Activated T-helper 1 cell treated with anti-CD3 and anti-CD28 coated beads, Interleukin-12 subunit alpha, Interleukin-12 subunit beta, Interleukin-2, Interleukin-4 antibody, amounts not matched to agents 30 ng/mL and 10 ng/mL and 1 ng/mL, durations not matched to agents 14 hours and 24 hours and 36 hours (primary cell): ENCODE measurements at regions not wholly inside any gene's neighbourhood (a gene's known extent, or its start where the extent isn't known, plus 50 kb on each side); places are given as distances from the start of the nearest gene placed in this dataset.

ENCODE experiments used
- DNase-seq: peaks from one replicate; pipeline ENCODE4 v3.0.0; 2021; ENCODE audit warnings: low spot score
- H3K27ac Mint-ChIP-seq: one replicate; pipeline ENCODE4 v1.8.0; 2021; ENCODE audit warnings: mild to moderate bottlenecking, mixed read lengths
- H3K27me3 Mint-ChIP-seq: one replicate; pipeline ENCODE4 v1.8.0; 2022; ENCODE audit warnings: mild to moderate bottlenecking, moderate library complexity, mixed read lengths; ENCODE audit not compliant: insufficient read depth
- H3K36me3 Mint-ChIP-seq: one replicate; pipeline ENCODE4 v1.8.0; 2021; ENCODE audit warnings: low read depth, mixed read lengths
- H3K4me1 Mint-ChIP-seq: one replicate; pipeline ENCODE4 v1.8.0; 2021; ENCODE audit warnings: low read depth, mixed read lengths
- H3K4me3 Mint-ChIP-seq: one replicate; pipeline ENCODE4 v1.8.0; 2021; ENCODE audit warnings: mild to moderate bottlenecking, moderate library complexity, mixed read lengths
- H3K9me3 Mint-ChIP-seq: one replicate; pipeline ENCODE4 v1.8.0; 2021; ENCODE audit warnings: mixed read lengths
- intact Hi-C: fragments of 100-400 bp; cut with micrococcal nuclease; formaldehyde crosslinking; loops from one replicate; pipeline ENCODE4 v1.15.1; 2024

DNA sequence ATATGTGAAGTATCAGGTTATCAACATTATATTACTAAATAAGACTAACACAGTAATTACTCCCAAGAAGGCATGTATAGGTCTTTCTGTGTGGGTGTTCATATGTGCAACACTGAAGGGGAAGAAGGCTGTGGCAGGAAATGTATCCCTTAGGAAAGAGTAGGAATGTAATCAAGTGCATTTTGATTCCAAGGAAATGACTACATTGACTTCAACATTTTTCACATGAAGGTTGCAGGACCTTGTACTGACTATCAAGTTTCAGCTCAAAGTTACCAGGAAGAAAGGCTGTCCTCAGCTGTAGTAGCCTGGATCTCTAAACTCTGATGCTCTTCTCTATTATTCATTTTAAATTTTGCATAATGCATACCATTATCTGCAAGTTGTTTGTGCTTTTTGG is 680.8 kb downstream of the NYAP2 start:
- no peaks in the 10 kb centered on the region for H3K36me3 Mint-ChIP-seq
- no peaks in the 10 kb centered on the region for H3K4me1 Mint-ChIP-seq
- intact Hi-C loops: no loop called here
- no peak overlapping the region for H3K4me3 Mint-ChIP-seq
- no peaks in the 10 kb centered on the region for H3K27me3 Mint-ChIP-seq
- no peak for DNase-seq
- H3K27ac Mint-ChIP-seq: no peak overlapping the region
- no peaks in the 10 kb centered on the region for H3K9me3 Mint-ChIP-seq

DNA sequence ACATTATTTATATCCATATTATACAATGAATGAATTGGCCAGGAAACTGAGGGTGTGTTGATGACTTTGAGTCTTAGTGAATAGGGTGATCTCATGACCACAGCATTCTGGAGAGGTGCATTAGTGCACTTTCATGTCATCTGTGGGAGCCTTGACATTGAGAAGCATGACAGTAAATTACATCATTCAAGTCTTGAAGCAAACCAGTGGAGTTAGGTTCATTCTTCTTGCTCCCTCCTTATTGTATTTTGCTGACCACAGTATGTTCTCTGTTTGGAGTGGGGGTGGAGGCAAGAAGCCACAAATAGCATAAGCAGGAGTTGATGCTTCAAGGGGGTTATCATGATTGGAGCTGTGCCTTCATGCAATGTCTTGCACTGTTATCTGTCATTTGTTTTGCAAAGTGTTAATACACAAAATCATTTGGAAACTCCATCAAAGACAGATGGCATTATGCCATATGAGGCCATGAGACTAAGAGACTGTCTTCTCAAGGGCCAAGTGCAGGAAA is 680.2 kb downstream of the NYAP2 start:
- H3K9me3 Mint-ChIP-seq: no peaks in the 10 kb centered on the region
- H3K27ac Mint-ChIP-seq: no peak overlapping the region
- DNase-seq: no peak
- intact Hi-C loops: no loop called here
- no peaks in the 10 kb centered on the region for H3K4me1 Mint-ChIP-seq
- H3K4me3 Mint-ChIP-seq: no peak overlapping the region
- H3K36me3 Mint-ChIP-seq: no peaks in the 10 kb centered on the region
- H3K27me3 Mint-ChIP-seq: no peaks in the 10 kb centered on the region

- Mint-ChIP-seq H3K27me3 (no peaks in the 10 kb centered on the region), H3K9me3 (no peaks in the 10 kb centered on the region), H3K4me3 (no peak overlapping the region), H3K27ac (no peak overlapping the region), H3K4me1 (no peaks in the 10 kb centered on the region), H3K36me3 (no peaks in the 10 kb centered on the region)
- intact Hi-C loops: no loop called here
- DNase-seq: no peak
Observed at GRCh38 chr2:226079196-226079595, 679.7 kb downstream of the NYAP2 start.

DNA sequence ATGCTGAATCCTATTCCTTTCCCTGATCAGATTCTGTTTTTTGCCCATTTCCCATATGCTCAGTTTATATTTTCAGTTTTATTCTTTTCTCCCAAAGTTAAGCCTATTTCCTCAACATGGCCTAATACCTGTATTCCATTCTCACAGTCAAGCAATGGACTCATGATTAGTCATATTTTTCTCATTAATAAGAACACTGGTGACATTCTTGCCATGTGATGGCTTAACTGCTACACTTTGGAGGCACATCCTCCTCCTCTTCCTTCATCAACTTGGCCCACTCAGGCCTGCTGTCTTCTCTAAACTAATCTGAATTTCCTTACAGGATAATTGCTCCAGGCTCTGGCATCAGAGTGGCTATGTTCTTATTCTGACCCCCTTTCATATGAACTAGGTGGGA is 679.2 kb downstream of the NYAP2 start:
- no peak for DNase-seq
- no peaks in the 10 kb centered on the region for H3K4me1 Mint-ChIP-seq
- intact Hi-C loops: no loop called here
- no peaks in the 10 kb centered on the region for H3K9me3 Mint-ChIP-seq
- no peak overlapping the region for H3K27ac Mint-ChIP-seq
- no peaks in the 10 kb centered on the region for H3K36me3 Mint-ChIP-seq
- no peaks in the 10 kb centered on the region for H3K27me3 Mint-ChIP-seq
- no peak overlapping the region for H3K4me3 Mint-ChIP-seq

- Mint-ChIP-seq H3K4me1 (no peaks in the 10 kb centered on the region), H3K27ac (no peak overlapping the region), H3K27me3 (no peaks in the 10 kb centered on the region), H3K36me3 (no peaks in the 10 kb centered on the region), H3K4me3 (no peak overlapping the region), H3K9me3 (no peaks in the 10 kb centered on the region)
- DNase-seq: no peak
- intact Hi-C loops: no loop called here
Observed at GRCh38 chr2:226077841-226078240, 678.3 kb downstream of the NYAP2 start.

- H3K27ac Mint-ChIP-seq: no peak overlapping the region
- intact Hi-C loops: no loop called here
- H3K9me3 Mint-ChIP-seq: no peaks in the 10 kb centered on the region
- H3K27me3 Mint-ChIP-seq: peaks cover 1% of the 10 kb centered on the region
- H3K36me3 Mint-ChIP-seq: no peaks in the 10 kb centered on the region
- H3K4me1 Mint-ChIP-seq: no peaks in the 10 kb centered on the region
- no peak for DNase-seq
- H3K4me3 Mint-ChIP-seq: no peak overlapping the region
Observed at GRCh38 chr2:226077031-226077430, 677.5 kb downstream of the NYAP2 start.

- H3K27me3 Mint-ChIP-seq: peaks cover 1% of the 10 kb centered on the region
- no peaks in the 10 kb centered on the region for H3K36me3 Mint-ChIP-seq
- no peaks in the 10 kb centered on the region for H3K4me1 Mint-ChIP-seq
- H3K4me3 Mint-ChIP-seq: no peak overlapping the region
- H3K27ac Mint-ChIP-seq: no peak overlapping the region
- intact Hi-C loops: no loop called here
- no peak for DNase-seq
- H3K9me3 Mint-ChIP-seq: no peaks in the 10 kb centered on the region
Observed at GRCh38 chr2:226076529-226076928, 677.0 kb downstream of the NYAP2 start.

GRCh38 chr2:226074391-226074790 is 674.9 kb downstream of the NYAP2 start:
- DNase-seq: no peak
- intact Hi-C loops: no loop called here
- no peaks in the 10 kb centered on the region for H3K9me3 Mint-ChIP-seq
- no peaks in the 10 kb centered on the region for H3K36me3 Mint-ChIP-seq
- peaks cover 1% of the 10 kb centered on the region for H3K27me3 Mint-ChIP-seq
- H3K4me3 Mint-ChIP-seq: no peak overlapping the region
- no peak overlapping the region for H3K27ac Mint-ChIP-seq
- H3K4me1 Mint-ChIP-seq: no peaks in the 10 kb centered on the region

DNA sequence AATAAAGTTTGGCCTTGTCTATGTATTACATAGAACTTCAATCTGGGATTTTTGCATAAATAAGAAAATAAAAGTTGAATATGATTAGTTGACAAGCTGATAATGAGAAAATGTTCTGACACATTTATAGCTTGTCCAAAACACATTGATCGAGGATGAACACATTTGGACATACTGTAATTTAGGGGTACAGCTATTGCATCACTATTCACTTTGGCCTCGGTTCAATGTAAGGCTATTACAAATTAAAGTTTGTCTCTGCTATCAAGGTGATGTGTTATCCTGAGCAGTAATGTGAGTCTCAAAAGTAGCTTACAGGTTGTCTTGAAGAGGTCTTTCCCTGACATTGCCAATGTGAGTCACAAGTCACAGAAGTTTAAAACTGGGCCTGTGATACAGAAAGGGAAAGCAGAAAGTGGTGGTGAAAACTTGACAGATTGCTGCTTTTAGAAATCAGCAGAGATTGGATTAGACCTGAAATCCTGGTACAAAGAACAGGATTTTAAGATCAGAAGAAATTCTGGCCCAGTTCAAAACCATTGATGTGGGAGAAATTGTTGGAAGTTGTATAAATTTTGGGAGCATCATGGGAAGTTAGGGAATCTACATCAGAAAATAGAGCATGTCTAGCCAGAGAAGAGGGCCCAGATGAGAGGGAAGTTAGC is 674.1 kb downstream of the NYAP2 start:
- Mint-ChIP-seq H3K27ac (no peak overlapping the region), H3K4me1 (no peaks in the 10 kb centered on the region), H3K4me3 (no peak overlapping the region), H3K27me3 (peaks cover 1% of the 10 kb centered on the region), H3K9me3 (no peaks in the 10 kb centered on the region), H3K36me3 (no peaks in the 10 kb centered on the region)
- no peak for DNase-seq
- intact Hi-C loops: no loop called here

- intact Hi-C loops: loop anchor here (10.0 kb wide), 1 partner anchor 732 kb away; no protein-coding TSS in a partner anchor
Observed at GRCh38 chr2:226066873-226067272, 667.4 kb downstream of the NYAP2 start.

DNA sequence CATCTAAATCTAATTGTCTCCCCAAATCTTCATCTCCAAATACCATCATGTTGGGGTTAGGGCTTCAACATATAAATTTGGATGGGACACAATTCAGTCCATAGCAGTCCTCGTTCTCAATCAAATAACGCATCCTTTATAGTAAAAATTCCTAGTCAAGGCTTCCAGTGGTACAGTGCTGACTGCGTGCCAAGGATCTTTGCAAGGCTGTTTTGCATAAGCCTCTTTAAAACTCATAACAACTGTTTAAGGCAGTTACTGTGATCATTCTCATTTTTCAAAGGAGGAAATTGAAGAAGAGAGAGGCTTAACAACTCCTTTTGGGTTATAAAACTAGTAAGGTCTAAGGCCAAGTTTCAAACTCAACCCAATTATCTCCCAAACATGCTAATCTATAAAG is 666.9 kb downstream of the NYAP2 start:
- Mint-ChIP-seq H3K9me3 (no peaks in the 10 kb centered on the region), H3K27ac (no peak overlapping the region), H3K4me1 (no peaks in the 10 kb centered on the region), H3K36me3 (no peaks in the 10 kb centered on the region), H3K4me3 (no peak overlapping the region), H3K27me3 (no peaks in the 10 kb centered on the region)
- intact Hi-C loops: loop anchor here (10.0 kb wide), 1 partner anchor 732 kb away; no protein-coding TSS in a partner anchor
- no peak for DNase-seq

More at GRCh38 chr2:226066873-226067272, 667.4 kb downstream of the NYAP2 start:
- DNase-seq: no peak
- Mint-ChIP-seq H3K4me1 (no peaks in the 10 kb centered on the region), H3K27ac (no peak overlapping the region), H3K36me3 (no peaks in the 10 kb centered on the region), H3K9me3 (no peaks in the 10 kb centered on the region), H3K27me3 (no peaks in the 10 kb centered on the region), H3K4me3 (no peak overlapping the region)

- H3K4me1 Mint-ChIP-seq: no peaks in the 10 kb centered on the region
- intact Hi-C loops: loop anchor here (10.0 kb wide), 1 partner anchor 730 kb away; no protein-coding TSS in a partner anchor
- H3K27ac Mint-ChIP-seq: no peak overlapping the region
Observed at GRCh38 chr2:226064932-226065570, 665.5 kb downstream of the NYAP2 start.

GRCh38 chr2:226063704-226064440 is 664.4 kb downstream of the NYAP2 start:
- DNase-seq: no peak
- no peaks in the 10 kb centered on the region for H3K4me1 Mint-ChIP-seq
- H3K9me3 Mint-ChIP-seq: no peaks in the 10 kb centered on the region

More at GRCh38 chr2:226064932-226065570, 665.5 kb downstream of the NYAP2 start:
- H3K27me3 Mint-ChIP-seq: no peaks in the 10 kb centered on the region
- H3K36me3 Mint-ChIP-seq: no peaks in the 10 kb centered on the region
- DNase-seq: no peak
- no peaks in the 10 kb centered on the region for H3K9me3 Mint-ChIP-seq
- H3K4me3 Mint-ChIP-seq: no peak overlapping the region

More at GRCh38 chr2:226063704-226064440, 664.4 kb downstream of the NYAP2 start:
- intact Hi-C loops: loop anchor here (10.0 kb wide), 1 partner anchor 729 kb away; no protein-coding TSS in a partner anchor
- no peak overlapping the region for H3K27ac Mint-ChIP-seq
- no peak overlapping the region for H3K4me3 Mint-ChIP-seq
- H3K27me3 Mint-ChIP-seq: no peaks in the 10 kb centered on the region
- H3K36me3 Mint-ChIP-seq: no peaks in the 10 kb centered on the region
